KOPT-K1 (cell line): ENCODE measurements at regions not wholly inside any gene's neighbourhood (a gene's known extent, or its start where the extent isn't known, plus 50 kb on each side); places are given as distances from the start of the nearest gene placed in this dataset.

Experiments
- H3K27ac ChIP-seq: fragments of 200-600 bp; sonication (generic); 2 replicates; pipeline ENCODE4 v1.5.1; 2016; ENCODE audit warnings: antibody characterized with exemption, mild to moderate bottlenecking, low read depth, low read length; ENCODE audit not compliant: poor library complexity, severe bottlenecking
- H3K36me3 ChIP-seq: fragments of 200-600 bp; sonication (generic); 2 replicates; pipeline ENCODE4 v1.5.1; 2017; ENCODE audit warnings: antibody characterized with exemption, mild to moderate bottlenecking, low read length, moderate library complexity; ENCODE audit not compliant: insufficient read depth
- H3K9me3 ChIP-seq: fragments of 200-600 bp; sonication (generic); 2 replicates; pipeline ENCODE4 v1.5.1; 2017; ENCODE audit warnings: antibody characterized with exemption, low read length, mild to moderate bottlenecking; ENCODE audit not compliant: insufficient read depth, poor library complexity, severe bottlenecking

DNA sequence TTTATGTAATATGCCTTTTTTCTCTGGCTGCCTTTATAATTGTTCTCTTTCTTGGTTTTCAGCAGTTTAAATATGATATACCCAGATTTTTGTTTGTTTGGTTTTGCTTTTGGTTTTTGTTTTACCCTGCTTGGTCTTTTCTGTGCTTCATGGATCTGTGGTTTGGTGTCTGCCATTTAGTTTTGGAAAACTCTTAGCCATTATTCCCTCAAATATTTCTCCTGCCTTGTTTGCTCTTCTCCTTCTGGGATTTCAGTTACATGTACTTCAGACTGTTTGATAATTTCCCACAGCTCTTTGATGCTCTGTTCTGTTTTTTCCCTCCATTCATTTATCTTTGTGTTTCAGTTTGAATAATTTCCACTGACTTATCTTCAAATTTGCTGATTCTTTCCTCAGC lies 223.1 kb upstream of the BCOR start:
- Histone ChIP-seq H3K36me3 (no peaks in the 10 kb centered on the region), H3K27ac (no peak overlapping the region), H3K9me3 (peaks cover 11% of the 10 kb centered on the region)

DNA sequence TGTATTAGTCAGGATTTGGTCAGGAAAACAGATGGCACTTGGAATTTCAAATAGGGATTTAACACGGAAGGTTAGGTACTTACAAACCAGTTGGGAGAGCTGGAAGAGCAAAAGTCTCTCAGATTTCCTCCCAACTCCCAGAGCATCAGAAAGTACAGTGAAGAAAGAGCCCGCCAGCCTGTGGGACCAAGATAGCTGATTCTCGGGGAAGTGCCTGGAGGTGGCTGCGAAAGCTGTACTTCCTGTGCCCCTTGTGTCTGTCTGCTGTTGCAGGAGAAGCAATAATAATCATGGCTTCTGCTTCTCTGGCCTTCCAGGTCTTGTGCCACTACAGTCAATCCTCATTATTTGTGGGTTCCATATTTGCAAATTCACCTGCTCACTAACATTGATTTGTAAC lies 221.0 kb upstream of the BCOR start:
- H3K9me3 ChIP-seq, result peaks cover 11% of the 10 kb centered on the region
- no peaks in the 10 kb centered on the region for H3K36me3 ChIP-seq
- no peak overlapping the region for H3K27ac ChIP-seq

DNA sequence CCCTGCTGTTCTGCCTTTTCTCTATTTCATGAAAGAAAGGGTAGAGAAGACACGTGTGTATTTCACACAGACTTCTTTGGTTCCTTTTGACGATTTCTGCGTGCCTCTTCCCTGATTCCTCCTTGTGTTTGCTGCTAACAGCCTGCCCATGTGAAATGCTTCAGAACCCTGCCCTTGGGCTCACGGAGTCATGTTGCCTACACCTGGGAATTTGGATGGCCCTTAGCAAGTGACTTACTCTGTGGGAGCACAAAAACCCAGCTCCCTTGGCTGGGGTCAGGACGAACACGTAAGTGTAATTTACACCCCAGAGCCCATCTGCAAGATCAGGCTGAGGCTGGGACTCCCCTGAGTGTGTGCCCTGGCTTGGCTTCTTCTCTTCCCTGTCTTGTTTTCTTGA lies 220.3 kb upstream of the BCOR start:
- Histone ChIP-seq H3K36me3 (no peaks in the 10 kb centered on the region), H3K27ac (no peak overlapping the region), H3K9me3 (peaks cover 11% of the 10 kb centered on the region)

DNA sequence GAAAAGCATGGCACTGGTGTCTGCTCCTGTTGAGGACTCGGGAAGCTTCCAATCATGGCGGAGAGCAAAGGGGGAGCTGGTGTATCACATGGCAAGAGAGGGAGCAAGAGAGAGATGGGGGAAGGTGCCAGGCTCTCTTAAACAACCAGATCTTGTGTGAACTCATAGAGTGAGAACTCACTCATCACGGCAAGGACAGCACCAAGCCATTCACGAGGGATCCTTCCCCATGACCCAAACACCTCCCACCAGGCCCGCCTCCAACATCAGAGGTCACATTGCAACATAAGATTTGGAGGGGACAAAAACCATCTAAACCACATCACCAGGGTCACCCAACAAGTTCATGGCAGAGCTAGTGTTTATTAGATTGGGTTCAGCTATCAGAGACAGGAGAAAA lies 218.7 kb upstream of the BCOR start:
- Histone ChIP-seq H3K9me3 (peaks cover 11% of the 10 kb centered on the region), H3K27ac (no peak overlapping the region), H3K36me3 (no peaks in the 10 kb centered on the region)

DNA sequence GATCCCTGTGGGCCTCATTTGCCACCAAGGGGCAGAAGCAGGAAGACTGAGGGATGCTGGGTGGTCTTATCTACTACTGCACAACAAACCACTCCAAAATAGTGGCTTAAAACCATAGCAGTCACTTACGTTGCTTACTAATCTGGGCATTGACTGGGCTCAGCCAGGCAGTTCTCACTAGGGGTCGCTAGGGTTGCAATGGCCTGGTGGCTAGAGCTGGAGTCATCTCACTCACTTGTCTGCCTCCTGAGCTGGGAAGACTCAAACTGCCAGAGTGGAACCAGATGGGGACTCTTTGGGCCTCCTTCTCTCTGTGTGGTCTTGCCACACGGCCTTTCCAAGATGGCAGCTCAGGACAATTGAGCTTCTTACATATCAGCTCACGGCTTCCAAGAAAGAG lies 216.3 kb upstream of the BCOR start:
- Histone ChIP-seq H3K27ac (no peak overlapping the region), H3K9me3 (no peaks in the 10 kb centered on the region), H3K36me3 (no peaks in the 10 kb centered on the region)

DNA sequence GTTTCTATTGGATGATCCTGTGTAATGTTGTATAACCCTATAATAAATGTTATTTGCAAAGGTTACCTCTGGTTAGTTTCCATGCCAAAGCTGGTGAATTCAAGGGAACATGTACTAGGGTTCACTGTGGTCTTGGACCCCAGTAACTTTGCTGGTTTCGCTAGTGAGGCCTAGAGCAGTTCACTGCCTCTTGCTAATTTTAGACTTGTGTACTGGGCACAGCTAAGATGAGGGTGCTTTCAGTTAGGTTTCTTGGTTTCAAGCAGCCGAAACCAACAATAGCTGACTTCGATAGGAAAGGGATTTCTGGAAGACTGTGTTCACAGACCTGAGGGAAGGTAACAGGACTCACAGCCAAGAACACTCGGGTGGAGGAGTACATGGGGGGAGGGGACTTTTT lies 215.5 kb upstream of the BCOR start:
- H3K27ac ChIP-seq, result no peak overlapping the region
- H3K9me3 ChIP-seq, result no peaks in the 10 kb centered on the region
- H3K36me3 ChIP-seq, result no peaks in the 10 kb centered on the region

DNA sequence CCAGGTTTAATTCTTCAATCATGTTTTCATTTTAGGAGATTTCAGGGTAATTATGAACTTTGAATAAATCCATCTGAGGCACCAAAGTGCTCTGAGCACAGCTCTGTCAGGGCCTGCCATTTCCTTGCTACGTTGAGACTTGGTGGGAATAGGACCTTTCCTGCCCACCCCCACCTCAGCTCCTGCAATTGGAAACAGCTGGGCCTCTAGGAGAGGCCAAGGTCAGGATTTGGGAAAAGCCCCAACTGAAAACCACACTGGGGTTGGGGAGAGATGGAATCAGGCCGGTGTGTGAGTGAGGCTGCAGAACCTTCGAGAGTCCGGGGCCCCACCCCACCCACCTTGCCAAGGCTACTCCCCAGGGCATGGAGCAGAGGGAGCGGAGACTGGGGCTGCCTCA lies 212.7 kb upstream of the BCOR start:
- H3K27ac ChIP-seq, result no peak overlapping the region
- no peaks in the 10 kb centered on the region for H3K36me3 ChIP-seq
- no peaks in the 10 kb centered on the region for H3K9me3 ChIP-seq

DNA sequence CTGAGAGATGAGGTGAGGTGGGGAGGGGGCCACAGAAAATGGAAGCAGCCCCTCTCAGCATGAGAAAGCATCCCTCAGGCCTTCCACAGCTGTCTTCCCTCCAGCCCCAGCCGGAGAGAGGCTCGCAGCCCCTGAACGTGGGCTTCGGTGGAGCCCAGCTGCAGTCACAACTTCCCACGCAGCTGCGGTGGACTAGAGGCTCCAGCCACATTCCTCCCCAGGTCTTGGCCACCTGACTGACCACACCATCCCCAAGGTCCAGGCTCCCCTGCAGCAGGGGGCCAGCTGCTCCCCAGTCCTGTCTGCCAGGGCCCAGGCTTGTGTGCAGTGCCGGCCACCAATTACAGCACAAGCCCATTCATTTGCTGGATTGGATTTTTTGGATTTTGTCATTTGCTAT lies 212.3 kb upstream of the BCOR start:
- H3K27ac ChIP-seq, result no peak overlapping the region
- H3K36me3 ChIP-seq, result no peaks in the 10 kb centered on the region
- no peaks in the 10 kb centered on the region for H3K9me3 ChIP-seq

DNA sequence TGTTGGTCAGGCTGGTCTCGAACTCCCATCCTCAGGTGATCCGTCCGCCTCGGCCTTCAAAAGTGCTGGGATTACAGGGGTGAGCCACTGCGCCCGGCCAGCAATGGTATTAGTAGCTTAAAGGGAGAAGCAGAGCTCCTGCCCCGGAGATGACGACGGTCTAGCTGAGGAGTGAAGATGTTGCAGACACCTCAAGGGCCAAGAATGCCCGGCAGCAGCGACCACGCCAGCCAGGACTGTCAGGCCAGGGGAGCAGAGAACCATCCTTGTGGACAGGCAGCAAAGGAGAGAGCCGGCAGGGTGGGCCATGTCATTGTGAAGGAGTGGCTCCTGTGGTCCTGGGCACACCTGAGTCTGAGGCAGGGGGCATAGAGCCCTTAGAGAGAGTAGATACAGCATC lies 210.1 kb upstream of the BCOR start:
- Histone ChIP-seq H3K27ac (no peak overlapping the region), H3K9me3 (no peaks in the 10 kb centered on the region), H3K36me3 (no peaks in the 10 kb centered on the region)

DNA sequence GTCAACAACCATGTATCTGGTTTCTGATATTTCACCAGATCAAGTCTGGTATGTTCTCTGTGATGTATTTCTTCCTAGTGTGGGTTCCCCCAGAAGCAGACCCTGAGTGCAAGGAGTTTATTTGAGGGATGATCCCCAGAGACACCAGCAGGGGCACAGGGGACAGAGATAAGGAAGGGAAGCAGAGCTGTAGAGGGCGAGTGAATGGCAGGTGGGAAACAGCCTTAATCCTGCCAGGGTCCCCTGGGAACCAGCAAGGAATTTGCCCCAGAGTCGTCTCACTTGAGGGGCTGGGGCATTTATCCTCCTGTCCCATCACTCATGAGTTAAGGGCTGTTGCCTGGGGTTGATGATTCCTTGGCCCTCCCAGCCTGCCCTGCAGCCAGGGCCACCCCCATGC lies 206.4 kb upstream of the BCOR start:
- H3K9me3 ChIP-seq, result no peaks in the 10 kb centered on the region
- no peak overlapping the region for H3K27ac ChIP-seq
- no peaks in the 10 kb centered on the region for H3K36me3 ChIP-seq

DNA sequence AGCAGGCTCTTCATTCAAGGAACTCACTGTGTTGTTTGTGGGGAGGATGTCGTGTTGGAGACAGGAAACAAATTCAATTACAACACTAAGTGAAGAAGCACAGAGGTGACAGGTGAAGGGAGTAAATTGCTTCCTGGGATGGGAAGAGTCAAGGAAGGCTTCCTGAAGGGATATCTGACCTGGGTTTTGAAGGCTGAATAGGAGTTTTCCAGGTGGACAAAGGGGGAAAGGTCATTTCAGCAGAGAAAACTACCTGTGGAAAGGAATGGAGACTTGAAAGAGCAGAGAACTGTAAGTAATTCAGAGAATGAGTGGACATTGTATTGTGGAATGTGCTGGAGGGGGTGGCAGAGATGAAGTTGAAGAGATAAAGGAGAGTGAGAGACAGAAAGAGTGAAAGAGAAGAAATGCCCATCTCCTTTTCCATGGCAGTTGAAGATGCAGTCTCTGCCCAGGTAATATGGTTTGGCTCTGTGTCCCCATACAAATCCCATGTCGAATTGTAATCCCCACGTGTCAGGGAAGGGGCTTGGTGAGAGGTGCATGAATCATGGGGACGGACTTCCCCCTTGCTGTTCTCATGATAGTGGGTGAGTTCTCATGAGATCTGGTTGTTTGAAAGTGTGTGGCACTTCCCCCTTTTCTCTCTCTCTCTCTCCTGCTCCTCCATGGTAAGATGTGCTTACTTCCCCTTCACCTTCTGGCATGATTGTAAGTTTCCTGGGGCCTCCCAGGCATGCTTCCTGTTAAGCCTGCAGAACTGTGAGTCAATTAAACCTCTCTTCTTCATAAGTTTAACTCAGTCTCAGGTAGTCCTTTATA lies 205.7 kb upstream of the BCOR start:
- Histone ChIP-seq H3K27ac (no peak overlapping the region), H3K9me3 (no peaks in the 10 kb centered on the region), H3K36me3 (no peaks in the 10 kb centered on the region)

DNA sequence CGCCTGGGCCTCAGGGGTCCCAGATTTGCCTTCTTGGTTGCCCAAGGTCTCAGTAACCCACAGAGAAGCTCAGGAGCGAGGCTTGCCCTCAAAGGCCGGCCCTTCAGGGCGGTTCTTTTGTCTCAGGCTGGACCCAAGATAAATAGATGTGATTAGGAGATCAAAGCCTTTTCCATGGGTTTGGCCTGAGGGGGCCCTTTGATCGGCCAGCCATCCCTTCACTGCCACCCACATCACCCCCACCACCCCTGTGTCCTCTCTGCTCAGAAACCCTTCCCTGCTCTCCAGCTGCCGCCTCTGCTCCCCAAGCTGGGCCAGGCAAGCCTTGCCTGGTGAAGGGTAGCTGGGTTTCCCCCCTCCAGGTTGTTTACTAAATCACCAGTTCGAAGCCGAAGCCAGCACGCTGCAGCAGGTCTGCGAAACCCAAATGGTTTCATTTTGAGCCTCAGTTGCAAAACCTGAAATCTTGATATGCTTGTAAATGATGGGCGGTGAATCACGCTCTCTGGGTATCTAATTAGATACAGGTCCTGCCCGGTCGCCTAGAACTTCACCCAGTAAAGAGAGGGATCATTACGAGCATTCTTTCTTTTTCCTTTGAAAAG lies 202.6 kb upstream of the BCOR start:
- H3K36me3 ChIP-seq, result no peaks in the 10 kb centered on the region
- H3K27ac ChIP-seq, result no peak overlapping the region
- no peaks in the 10 kb centered on the region for H3K9me3 ChIP-seq

DNA sequence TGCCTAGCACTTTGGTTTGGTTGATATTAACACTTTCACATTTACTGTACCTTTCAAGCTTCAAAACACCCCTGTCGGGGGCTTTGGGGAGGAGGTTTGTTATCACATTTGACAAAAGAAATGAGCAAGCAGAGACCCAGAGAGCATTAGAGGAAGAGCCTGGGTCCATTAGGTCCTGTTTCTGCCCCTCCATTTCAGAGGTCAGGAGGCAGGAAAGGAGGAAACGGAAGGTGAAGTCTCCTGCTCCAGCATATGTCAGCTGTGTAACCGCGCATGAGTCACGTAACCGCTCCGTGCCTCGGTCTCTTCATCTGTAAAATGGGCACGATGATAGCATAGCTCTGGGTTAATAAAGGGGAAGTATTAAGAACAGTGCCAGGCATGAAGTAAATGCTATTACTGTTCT lies 201.9 kb upstream of the BCOR start:
- no peaks in the 10 kb centered on the region for H3K36me3 ChIP-seq
- H3K9me3 ChIP-seq, result no peaks in the 10 kb centered on the region
- no peak overlapping the region for H3K27ac ChIP-seq

DNA sequence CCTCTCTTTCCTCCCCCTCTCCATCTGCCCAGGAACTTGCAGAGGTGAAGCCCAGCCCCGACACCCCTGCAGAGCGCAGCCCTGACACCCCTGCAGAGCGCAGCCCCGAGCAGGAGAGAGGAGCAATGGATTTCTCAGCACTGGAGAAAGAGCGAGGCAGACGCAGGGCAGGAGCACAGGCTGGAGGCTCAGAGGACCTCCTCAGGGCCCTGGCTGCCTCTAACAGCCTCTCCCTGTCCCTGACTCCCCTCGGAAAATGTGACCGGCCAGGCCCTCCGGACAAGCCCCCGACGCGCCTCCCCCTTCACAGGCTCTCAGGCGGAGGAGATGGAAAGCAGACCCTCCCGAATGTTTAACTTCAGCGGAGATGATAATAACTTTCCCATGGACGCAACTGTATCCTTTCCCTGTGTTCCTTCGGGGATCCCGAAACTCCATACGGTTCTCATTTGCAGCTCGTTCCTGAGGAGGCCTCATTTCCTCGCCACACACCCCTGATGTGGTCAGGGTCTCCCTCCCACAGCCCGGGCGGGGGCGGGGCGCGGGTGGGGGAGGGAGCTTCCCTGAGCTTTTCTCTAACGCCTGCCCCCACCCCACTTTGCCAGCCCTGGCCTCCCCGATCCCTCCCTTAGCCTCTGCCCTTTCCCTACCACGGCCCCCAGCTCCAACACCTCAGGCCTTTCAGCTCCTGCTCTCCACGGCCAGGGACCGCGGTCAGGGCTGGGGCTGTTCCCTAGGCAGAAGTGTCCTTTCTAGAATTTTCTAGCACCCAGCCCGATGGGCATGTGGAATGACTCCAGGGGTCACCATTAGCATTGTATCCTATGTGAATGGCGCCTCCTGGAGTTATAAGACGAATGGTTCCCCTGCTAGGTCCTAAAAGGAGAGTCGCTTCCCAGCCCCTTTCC lies 201.1 kb upstream of the BCOR start:
- Histone ChIP-seq H3K36me3 (no peaks in the 10 kb centered on the region), H3K27ac (no peak overlapping the region), H3K9me3 (no peaks in the 10 kb centered on the region)

DNA sequence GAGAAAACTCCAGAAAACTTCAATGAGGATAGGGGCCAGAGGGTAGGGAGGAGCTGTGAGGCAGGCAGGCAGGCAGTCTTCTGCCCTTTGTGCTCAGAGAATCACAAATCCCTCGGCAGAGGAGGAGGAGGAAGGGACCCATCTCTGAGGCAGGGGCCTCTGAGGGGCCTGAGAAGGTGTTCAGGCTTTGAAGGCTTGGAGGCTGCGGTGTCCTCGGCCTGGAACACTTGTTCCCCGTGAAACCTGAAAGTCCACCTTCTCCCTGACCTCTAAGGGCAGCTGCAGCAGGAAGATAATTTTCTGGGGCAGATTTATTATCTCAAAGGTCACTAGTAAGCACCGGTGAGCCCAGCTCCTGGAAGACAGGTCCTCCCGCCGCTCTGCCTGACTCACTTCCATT lies 200.3 kb upstream of the BCOR start:
- H3K36me3 ChIP-seq, result no peaks in the 10 kb centered on the region
- no peaks in the 10 kb centered on the region for H3K9me3 ChIP-seq
- H3K27ac ChIP-seq, result no peak overlapping the region
